ENCODE measurements at regions not wholly inside any gene's neighbourhood (a gene's known extent, or its start where the extent isn't known, plus 50 kb on each side); places are given as distances from the start of the nearest gene placed in this dataset.

DNA sequence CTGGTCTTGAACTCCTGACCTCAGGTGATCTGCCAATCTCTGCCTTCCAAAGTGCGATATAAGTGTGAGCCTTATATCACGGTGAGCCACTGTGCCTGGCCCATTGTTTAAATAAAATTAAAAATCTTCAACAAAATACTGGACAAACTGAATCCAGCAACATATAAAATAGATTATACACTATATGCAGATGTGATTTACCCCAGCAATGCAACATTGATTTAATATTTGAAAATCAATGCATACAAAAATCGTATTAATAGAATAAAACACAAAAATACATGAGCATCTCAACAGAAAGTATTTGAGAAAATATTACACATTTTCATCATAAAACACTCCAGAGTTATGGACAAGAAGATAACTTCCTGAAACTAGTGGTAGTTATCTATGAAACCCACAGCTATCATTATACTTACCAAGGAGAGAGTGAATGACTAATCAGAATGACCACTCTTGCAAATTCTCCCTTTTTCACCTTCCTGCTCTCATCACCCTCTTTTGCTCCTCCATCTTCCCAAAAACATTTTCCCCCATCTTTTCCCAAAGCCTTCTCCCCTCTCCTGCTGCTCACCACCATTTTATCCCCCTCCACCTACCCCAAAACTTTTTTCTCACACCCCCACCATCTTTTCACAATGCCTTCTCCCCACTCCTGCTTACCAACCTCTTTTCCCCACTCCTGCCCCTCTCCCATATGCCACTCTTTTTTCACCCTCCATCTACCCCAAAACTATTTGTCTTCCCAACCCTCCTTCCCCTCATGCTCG is 122.1 kb upstream of the VPREB1 start:
- TF ChIP-seq, protein P1, sequence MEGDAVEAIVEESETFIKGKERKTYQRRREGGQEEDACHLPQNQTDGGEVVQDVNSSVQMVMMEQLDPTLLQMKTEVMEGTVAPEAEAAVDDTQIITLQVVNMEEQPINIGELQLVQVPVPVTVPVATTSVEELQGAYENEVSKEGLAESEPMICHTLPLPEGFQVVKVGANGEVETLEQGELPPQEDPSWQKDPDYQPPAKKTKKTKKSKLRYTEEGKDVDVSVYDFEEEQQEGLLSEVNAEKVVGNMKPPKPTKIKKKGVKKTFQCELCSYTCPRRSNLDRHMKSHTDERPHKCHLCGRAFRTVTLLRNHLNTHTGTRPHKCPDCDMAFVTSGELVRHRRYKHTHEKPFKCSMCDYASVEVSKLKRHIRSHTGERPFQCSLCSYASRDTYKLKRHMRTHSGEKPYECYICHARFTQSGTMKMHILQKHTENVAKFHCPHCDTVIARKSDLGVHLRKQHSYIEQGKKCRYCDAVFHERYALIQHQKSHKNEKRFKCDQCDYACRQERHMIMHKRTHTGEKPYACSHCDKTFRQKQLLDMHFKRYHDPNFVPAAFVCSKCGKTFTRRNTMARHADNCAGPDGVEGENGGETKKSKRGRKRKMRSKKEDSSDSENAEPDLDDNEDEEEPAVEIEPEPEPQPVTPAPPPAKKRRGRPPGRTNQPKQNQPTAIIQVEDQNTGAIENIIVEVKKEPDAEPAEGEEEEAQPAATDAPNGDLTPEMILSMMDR (IDR thresholded peaks at IDR 0.05; ENCODE audit: low read depth, low read length, missing input control), result no peak
- TF ChIP-seq RXRA (IDR thresholded peaks at IDR 0.05) (no peak), HNF4G (IDR thresholded peaks at IDR 0.05) (no peak), JUND (IDR thresholded peaks at IDR 0.05) (no peak), TAF1 (conservative IDR thresholded peaks at IDR 0.05) (no peak), FOXA1 (IDR thresholded peaks at IDR 0.05) (no peak), RAD21 (IDR thresholded peaks at IDR 0.05) (no peak), YY1 (IDR thresholded peaks at IDR 0.05) (no peak), HNF4A (conservative IDR thresholded peaks at IDR 0.05) (no peak), NR2F2 (IDR thresholded peaks at IDR 0.05) (no peak), GABPA (IDR thresholded peaks at IDR 0.05 in 1 of 2, conservative IDR thresholded peaks at IDR 0.05 in 1 of 2) (no peak), SP1 (IDR thresholded peaks at IDR 0.05) (no peak), FOXA2 (IDR thresholded peaks at IDR 0.05) (no peak), EGR1 (IDR thresholded peaks at IDR 0.05; ENCODE audit: low read depth in 2 of 2) (no peak)
- TF ChIP-seq, protein P2, sequence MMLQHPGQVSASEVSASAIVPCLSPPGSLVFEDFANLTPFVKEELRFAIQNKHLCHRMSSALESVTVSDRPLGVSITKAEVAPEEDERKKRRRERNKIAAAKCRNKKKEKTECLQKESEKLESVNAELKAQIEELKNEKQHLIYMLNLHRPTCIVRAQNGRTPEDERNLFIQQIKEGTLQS (IDR thresholded peaks at IDR 0.05), result no peak
- TF ChIP-seq, protein P3, sequence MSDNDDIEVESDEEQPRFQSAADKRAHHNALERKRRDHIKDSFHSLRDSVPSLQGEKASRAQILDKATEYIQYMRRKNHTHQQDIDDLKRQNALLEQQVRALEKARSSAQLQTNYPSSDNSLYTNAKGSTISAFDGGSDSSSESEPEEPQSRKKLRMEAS (IDR thresholded peaks at IDR 0.05), result no peak
- TF ChIP-seq, protein P4, sequence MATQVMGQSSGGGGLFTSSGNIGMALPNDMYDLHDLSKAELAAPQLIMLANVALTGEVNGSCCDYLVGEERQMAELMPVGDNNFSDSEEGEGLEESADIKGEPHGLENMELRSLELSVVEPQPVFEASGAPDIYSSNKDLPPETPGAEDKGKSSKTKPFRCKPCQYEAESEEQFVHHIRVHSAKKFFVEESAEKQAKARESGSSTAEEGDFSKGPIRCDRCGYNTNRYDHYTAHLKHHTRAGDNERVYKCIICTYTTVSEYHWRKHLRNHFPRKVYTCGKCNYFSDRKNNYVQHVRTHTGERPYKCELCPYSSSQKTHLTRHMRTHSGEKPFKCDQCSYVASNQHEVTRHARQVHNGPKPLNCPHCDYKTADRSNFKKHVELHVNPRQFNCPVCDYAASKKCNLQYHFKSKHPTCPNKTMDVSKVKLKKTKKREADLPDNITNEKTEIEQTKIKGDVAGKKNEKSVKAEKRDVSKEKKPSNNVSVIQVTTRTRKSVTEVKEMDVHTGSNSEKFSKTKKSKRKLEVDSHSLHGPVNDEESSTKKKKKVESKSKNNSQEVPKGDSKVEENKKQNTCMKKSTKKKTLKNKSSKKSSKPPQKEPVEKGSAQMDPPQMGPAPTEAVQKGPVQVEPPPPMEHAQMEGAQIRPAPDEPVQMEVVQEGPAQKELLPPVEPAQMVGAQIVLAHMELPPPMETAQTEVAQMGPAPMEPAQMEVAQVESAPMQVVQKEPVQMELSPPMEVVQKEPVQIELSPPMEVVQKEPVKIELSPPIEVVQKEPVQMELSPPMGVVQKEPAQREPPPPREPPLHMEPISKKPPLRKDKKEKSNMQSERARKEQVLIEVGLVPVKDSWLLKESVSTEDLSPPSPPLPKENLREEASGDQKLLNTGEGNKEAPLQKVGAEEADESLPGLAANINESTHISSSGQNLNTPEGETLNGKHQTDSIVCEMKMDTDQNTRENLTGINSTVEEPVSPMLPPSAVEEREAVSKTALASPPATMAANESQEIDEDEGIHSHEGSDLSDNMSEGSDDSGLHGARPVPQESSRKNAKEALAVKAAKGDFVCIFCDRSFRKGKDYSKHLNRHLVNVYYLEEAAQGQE (IDR thresholded peaks at IDR 0.05), result no peak
- TF ChIP-seq, protein P5, sequence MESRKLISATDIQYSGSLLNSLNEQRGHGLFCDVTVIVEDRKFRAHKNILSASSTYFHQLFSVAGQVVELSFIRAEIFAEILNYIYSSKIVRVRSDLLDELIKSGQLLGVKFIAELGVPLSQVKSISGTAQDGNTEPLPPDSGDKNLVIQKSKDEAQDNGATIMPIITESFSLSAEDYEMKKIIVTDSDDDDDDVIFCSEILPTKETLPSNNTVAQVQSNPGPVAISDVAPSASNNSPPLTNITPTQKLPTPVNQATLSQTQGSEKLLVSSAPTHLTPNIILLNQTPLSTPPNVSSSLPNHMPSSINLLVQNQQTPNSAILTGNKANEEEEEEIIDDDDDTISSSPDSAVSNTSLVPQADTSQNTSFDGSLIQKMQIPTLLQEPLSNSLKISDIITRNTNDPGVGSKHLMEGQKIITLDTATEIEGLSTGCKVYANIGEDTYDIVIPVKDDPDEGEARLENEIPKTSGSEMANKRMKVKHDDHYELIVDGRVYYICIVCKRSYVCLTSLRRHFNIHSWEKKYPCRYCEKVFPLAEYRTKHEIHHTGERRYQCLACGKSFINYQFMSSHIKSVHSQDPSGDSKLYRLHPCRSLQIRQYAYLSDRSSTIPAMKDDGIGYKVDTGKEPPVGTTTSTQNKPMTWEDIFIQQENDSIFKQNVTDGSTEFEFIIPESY (IDR thresholded peaks at IDR 0.05), result no peak
- no peaks in the 10 kb centered on the region for H3K4me1 ChIP-seq (ENCODE audit: control insufficient read depth in 4 of 4, insufficient read depth in 4 of 4, low read length in 3 of 4)
- H3K4me3 ChIP-seq (ENCODE audit: low read depth in 1 of 3, low read length in 3 of 3), result no peak overlapping the region
- WGBS, result 76% methylated on average over 4 of the region's 4 CpGs
- H3K27me3 ChIP-seq (ENCODE audit: control insufficient read depth in 4 of 4, insufficient read depth in 4 of 4, low read length in 3 of 4), result no peaks in the 10 kb centered on the region
- no peaks in the 10 kb centered on the region for H3K9me3 ChIP-seq (ENCODE audit: control insufficient read depth in 4 of 4, low read length in 3 of 4)
- no peak for DNase-seq (ENCODE audit: low spot score)
- no peaks in the 10 kb centered on the region for H3K36me3 ChIP-seq (ENCODE audit: control insufficient read depth in 4 of 4, insufficient read depth in 3 of 4, low read depth in 1 of 4, low read length in 3 of 4)
- H3K27ac ChIP-seq (ENCODE audit: low read depth in 1 of 2, low read length in 2 of 2), result no peak overlapping the region
- no peak overlapping the region for H3K9ac ChIP-seq (ENCODE audit: low read depth in 1 of 2, low read length in 2 of 2)
